Cardiac septum (tissue), 1 donor: ENCODE measurements at regions not wholly inside any gene's neighbourhood (a gene's known extent, or its start where the extent isn't known, plus 50 kb on each side); places are given as distances from the start of the nearest gene placed in this dataset.
A peak's percentile ranks its signal among the peaks of the same experiment; 100 is the strongest.

Experiments used
- DNase-seq: peaks from one replicate; pipeline ENCODE4 v3.0.0-alpha.2; 2020; ENCODE audit warnings: low spot score
- intact Hi-C: fragments of 100-400 bp; cut with DNase I; formaldehyde crosslinking; loops from one replicate; pipeline ENCODE4 v1.14.0; 2022
- donor health status: DM: no; HTN: no; CAD: no.

DNA sequence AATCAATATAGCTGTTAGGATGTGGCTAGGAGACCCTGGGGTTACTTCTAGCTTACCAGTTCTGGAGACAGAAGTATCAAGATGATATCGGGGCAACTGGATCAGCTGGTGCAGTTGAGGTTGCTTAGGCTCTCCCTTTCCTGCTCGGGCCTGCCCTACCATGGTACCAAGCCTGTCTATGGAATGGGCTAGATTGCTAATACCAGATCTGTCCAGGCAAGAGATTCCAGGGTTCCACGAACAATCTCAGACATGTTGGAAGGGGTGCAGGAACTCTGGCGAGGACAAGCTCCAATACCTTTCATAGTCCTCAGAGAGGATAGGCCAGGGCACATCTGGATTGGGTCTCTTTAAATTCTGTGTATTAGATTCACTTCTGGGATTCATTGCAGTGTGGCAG lies 53.8 kb downstream of the ADM start:
- DNase-seq: no peak
- intact Hi-C loops: no loop called here

DNA sequence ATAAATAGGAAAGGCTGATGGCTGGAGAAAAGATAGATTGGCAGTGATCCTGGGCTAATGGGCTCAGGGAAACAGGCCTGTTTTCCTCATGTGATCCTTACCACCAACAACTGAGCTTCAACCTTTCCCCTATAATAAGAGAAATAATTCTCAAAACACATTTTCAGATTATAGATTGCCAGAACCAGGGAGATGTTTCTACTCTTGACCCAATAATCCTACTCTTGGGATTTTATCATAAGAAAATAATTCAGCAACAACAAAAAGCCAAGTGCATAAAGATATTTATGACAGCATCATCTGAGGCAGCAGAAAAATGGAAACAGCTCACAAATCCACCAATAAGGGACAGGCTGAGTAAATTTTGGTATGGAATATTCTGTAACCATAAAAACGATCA lies 54.3 kb downstream of the ADM start:
- no peak for DNase-seq
- intact Hi-C loops: no loop called here

DNA sequence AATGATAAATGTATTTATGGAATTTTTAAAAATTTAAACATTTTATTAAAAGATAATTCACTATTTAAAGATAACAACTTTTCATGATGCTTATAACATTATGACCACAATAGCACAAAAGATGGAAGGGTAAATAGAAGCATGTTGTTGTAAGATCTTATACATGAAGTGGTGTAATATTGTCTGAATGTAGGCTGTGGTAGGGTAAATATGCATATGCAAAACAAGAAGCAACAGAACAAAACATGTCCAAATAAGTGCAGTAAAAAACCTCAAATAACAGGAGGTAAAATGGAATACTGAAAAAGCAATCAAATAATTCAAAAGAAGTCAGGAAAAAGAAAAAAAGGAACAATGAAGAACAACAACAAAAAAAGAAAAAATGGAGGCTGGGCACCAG lies 56.0 kb downstream of the ADM start:
- intact Hi-C loops: no loop called here
- no peak for DNase-seq

DNA sequence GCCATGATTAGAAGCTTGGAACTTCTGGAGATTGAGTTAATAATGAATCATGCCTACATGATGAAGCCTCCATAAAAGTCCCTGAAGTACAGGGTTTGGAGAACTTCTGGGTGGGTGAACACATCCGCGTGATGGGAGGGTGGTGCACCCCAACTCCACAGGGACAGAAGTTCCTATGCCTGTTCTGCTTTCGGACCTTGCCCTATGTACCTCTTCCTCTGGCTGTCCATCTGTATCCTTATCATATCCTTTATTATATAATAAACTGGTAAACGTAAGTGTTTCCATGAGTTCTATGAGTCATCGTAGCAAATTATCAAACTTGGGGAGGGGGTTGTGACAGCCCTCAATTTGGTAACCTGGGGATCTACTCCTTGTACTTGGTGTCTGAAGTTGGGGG lies 60.2 kb downstream of the ADM start:
- intact Hi-C loops: no loop called here
- no peak for DNase-seq

DNA sequence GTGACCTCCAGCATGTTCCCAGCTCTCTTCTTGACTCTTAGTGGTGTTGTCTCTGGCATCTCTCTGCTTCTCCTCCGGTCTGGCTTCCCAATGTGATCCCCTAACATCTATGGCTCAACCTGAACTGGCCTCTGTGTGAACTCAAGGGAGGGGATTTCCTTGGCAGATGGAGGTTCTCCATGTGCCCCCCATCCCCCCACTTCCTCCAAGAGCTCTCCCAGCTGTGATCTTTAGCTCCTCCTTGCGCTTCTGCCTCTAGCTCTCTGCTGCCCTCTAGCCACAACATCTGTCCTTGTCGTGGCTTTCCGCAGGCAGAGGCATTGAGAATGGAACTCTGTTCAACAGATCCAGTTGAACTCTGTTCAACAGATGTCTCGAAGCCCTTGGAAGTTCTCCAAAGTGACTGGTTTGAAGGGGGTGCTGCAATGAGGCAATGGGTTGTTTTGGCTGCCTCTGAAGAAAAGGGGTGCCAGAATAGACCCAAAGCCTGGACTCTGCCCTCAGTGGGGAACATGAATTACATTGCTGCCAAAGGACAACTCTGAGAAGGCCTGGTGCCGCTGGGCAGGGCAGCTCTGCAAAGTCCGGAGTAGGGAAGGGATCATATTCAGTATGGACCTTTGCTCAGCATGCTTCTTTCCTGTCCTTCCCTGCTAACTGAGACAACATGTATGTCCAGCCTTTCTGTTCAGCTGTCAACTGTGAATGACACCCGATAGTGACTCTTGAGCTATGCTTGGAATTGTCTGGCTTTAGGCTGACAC lies 61.9 kb downstream of the ADM start:
- DNase-seq: peak; percentile 82
- intact Hi-C loops: no loop called here

DNA sequence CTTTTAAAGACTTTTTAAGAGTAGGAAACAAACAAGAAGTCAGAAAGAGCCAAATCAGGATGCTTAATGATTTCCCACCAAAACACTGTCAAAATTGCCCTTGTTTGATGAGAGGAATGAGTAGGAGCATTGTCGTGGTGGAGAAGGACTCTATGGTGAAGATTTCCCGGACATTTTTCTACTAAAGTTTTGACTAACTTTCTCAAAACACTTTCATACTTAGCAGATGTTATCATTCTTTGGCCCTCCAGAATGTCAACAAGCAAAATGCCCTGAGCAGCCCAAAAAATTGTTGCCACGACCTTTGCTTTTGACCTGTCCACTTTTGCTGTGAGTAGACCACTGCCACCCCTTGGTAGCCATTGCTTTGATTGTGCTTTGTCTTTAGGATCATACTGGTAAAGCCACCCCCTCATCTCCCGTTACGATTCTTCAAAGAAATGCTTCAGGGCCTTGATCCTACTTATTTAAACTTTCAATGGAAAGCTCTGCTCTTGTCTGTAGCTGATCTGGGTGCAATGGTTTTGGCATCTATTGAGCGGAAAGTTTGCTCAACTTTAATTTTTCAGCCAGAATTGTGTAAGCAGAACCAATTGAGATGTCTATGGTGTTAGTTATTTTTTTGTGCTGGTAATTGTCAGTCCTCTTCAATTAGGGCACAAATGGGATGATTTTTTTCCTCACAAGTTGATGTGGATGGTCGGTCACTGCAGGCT lies 67.2 kb downstream of the ADM start:
- no peak for DNase-seq
- intact Hi-C loops: no loop called here

DNA sequence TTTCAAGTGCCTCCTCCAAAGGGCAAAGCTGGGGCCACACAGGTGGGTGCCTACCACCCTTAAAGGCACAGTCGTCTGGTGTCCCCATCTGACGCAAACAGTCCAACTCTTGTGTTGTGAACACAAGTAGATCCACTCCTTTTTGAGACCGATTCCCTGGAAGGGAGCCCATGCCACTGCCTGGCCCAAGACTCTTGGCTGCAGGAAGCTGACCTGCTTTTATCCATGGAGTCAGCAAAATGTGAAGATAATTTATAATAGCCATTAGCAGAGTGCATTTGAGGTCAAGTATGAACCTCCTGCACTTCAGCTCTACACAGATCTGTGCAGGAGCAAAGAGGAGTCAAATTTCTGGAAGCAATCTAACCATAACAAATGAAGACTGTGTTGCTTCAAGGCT lies 68.5 kb downstream of the ADM start:
- intact Hi-C loops: no loop called here
- DNase-seq: no peak

DNA sequence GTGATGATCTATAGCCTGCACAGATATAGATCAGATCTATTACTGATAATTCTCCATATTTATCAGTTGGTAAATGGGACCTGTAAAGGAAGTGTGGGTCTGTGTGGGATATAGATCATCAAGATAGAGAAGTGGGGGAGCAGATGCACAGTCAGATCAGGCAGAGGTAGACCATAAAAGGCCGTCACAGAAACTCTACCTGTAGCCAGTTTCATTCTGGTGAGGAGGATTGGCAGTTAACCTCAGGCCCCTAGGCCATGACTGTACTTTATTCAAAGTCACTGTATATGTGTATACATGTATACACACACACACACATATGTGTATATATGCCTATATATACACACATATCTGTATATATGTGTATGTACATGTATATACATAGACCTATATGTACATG lies 69.1 kb downstream of the ADM start:
- no peak for DNase-seq
- intact Hi-C loops: no loop called here

DNA sequence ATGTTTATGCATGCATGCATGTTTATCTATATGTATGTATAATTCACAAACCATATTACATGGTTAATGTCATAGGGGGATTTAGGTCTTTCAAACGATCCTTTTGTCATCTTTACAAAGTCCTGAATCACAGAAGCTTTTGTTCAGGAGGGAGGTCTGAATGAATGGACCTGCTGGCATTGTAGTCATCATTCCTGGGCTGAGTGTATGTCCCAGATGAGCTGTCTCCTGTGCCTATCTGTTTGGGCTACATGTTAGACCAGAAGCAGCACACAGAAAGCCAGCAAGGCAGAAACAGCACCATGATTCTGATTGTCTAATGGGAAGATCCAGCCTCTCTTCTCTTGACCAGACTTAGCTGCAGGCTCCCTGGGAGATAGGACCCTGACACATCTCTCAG lies 69.5 kb downstream of the ADM start:
- intact Hi-C loops: no loop called here
- DNase-seq: no peak

DNA sequence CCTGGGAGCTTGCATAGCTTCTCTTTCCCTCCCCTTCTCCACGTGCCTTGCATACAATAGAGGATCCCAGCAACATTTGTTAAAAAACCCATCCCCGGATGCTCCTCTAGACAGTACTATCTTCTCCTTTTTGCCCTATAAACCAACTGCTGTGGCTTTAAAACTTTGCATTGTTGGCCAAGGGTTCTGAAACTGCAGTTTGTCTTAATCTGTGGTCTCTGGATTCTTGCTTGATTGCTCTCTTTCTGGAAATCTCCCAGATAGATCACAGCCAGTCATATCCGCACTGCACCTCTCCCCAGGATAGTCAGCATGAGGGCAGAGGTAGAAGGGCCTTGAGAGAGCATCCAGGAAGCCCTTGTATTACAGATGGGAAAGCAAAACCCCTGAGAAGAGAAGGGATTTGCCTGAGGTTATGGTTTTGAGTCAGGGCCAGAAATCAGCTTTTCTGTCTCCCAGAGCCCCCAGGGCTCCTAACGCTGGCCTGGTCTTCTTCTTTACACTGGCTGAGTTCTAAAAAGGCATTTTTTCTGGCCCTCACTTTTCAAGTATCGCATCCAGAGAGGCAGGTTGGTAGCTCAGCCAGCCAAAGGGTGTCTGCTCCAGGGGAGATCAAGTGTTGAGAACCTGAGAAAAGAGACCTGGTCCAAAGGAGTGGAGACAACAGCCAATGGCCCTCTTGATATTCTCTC lies 70.6 kb downstream of the ADM start:
- intact Hi-C loops: no loop called here
- no peak for DNase-seq

DNA sequence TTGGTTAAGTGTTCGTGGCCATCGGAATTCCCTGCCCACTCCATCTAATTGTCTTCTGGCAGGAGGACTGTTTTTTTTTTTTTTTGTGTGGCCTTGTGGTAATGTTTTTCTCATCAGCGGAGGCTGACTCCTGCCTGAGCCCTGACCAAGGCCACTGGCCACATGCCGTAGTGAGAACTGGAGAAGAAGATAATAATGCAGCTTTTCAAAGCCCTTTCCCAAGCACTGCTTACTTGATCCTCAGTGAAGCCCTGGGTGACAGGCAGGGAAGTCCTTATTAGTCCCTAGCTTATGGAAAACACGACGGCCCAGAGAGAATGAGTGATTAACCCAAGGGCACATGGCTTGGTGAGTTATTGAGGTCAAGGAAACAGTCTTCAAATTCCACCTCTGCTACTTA lies 71.2 kb downstream of the ADM start:
- intact Hi-C loops: no loop called here

DNA sequence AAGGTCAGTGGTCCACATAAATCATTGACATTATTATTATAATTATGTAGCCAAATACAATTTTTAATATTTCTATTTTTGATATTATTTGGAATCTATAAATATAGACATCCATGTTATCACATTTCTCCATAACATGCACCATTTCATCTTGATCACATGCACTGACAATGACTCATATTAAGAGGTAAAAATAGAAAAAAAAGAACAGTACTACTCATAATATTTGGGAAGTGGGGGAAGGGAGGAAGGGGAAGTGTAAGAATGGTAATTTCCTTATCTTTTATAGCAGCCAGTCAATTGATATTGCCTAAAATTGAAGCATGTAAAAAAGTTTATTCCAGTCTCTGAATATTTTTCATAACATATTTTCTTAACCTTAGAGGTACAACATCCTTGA lies 72.3 kb downstream of the ADM start:
- intact Hi-C loops: no loop called here
- DNase-seq: no peak

More for the DNA sequence above, 71.2 kb downstream of the ADM start:
- no peak for DNase-seq

DNA sequence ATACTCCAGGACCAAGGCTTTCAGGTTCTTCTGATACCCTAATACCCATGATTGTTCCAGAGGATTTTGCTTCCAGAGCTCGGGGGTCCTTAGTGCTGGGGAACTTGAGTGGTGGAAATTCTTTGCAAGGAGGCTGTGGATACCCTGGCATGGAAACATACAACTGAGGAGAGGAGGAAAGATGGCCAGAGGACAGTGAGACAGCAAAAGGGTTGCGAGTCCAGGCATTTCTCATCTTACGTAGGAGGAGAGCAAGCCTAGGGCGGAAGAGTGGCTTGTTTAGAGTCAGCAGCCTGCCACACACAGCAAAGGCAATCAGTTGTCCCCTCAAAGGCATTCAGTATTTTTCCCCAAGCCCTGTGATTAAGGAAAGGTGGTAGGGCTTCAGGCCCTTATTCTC lies 73.5 kb downstream of the ADM start:
- no peak for DNase-seq
- intact Hi-C loops: no loop called here

DNA sequence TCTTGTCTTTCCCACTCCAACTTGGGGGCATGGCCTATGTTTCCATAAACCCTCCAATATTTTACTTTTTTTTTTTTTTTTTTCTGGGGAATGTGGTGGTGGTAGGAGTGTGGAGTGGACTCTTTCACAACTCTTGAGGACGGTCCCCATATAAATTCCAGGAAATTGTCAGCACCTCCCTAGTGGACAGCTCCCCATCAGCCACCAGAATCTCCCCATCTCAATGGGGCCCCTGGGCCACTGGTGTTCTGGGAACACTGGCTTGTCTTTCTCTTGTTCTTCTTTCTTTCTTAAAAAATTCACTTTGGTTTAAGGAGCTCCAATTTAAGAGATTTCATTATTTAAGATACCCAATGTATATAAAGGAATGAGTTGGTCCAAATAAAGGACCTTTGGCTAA lies 74.1 kb downstream of the ADM start:
- DNase-seq: no peak

DNA sequence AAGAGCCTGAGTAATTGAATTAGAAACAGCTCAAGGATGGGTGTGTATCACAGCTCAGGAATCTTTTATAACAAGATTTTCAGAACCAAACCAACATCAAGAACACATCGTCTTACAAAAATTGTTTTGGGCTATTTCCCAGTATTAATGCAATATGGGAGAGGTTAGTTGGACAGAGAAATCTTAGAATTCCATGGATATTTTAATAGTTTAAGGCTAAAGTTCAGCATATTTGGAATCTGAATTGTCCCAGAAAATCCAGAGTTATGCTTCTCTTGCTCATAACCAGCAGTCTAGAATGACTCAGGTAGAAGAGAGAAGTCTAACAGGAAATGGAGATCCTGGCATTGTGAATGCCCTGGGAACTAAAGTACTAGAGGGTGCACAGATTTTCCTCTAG lies 74.6 kb downstream of the ADM start:
- intact Hi-C loops: no loop called here
- no peak for DNase-seq

More for the DNA sequence above, 74.1 kb downstream of the ADM start:
- intact Hi-C loops: no loop called here

DNA sequence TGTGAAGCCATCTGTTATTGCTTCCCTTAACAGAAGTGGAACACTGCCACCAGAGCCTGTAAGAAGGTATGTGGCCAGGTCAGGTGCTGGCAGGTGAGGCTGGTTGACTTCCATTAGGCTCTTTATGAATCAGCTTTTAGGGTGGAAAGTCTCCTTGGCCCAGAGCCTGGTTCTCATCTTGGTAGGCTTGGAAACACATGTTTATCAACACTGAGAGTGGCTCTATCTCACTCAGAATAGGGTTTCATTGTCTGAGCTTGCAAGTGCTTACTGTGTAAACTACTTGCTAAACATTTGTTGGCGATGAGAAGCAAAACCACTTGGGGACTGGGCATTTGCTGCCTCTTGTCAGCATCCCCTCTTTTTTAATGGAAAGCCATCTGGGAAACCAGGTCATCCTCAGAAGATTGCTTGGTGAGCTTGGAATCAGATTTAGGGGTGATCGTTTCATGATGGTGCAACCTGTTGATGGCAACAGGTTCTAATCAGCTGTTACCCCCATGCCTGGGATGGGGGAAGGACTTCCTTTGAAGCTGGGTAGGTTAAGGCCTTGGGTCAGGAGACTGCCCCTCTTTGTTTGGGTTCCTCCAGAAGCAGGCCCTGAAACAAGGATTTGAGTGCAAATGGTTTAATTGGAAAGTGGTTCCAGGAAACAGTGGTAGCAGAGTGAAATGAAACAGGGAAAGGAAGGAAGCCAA lies 75.0 kb upstream of the AMPD3 start:
- intact Hi-C loops: no loop called here
- DNase-seq: no peak

DNA sequence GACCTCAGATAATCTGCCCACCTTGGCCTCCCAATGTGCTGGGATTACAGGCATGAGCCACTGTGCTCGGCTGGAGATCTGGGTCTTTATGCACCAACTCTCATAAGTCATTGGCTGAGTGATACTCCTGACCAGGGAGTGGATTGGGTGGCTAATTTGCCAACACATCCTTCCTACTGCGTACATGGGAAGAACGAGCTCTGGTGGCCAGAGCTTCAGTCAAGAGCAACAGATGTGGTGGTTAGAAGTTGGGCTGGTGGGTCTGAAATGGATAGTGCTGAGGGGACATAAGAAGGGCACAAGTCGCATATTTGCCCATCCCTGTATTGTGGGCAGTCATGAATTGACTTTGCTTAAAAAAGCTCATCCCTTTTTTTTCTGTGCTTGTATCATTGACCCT lies 74.1 kb upstream of the AMPD3 start:
- intact Hi-C loops: no loop called here
- no peak for DNase-seq

DNA sequence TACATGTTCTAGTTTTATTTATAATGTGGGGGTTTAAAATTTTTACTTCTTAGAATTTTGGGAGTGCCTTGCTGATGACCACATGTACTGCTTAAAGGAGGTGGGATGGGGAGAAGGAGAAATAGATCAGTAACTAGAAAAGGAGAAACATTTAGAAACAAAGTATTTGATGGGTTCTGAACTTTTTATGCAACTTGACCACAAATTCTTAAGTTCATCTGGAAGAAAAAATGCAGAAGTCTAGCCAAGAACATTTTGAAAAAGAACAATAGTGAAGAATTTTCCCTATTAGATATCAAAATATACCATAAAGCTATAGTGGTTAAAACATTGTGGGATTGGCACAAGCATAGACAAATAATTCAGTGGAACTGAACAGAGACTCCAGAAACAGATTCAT lies 73.3 kb upstream of the AMPD3 start:
- no peak for DNase-seq
- intact Hi-C loops: no loop called here

DNA sequence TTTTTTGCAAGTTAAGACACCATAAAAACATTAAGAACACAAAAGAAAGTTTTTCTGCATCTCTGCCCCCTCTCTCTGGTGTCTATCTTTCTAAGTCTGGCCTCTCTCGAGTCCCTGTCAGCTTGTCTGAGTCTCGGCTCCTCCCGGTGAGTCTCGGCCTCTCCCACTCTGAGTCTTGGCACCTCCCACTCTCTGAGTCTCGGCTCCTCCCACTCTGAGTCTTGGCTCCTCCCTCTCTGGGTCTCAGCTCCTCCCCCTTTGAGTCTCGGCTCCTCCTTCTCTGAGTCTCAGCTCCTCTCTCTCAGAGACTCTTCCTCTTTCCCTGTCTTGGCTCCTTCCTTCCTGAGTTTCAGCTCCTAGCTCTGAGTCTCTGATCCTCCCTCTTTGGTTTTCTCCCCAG lies 72.5 kb upstream of the AMPD3 start:
- intact Hi-C loops: no loop called here
- no peak for DNase-seq

DNA sequence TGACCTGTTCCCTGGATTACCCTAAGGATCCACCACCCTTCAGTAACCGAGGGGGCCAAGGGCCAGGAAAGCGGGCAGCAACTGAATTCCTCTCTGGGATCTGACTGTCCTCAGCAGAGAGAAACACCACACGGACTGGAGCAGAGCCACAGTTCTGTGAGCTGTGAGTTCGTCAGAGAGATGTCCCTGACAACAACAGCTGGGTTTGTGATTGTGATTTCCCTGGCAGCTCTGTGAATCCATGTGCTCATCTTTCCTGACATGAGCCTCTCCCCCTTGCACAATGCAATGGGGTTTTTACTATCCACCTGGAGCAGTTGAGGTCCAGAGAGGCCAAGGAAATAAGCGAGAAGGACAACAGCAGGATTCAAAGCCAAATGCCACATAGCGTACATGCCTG lies 69.4 kb upstream of the AMPD3 start:
- intact Hi-C loops: no loop called here
- no peak for DNase-seq
